Right atrium auricular region (tissue), 2 donors: ENCODE measurements at regions not wholly inside any gene's neighbourhood (a gene's known extent, or its start where the extent isn't known, plus 50 kb on each side); places are given as distances from the start of the nearest gene placed in this dataset.

ENCODE experiments used
- DNase-seq: peaks from one replicate; pipeline ENCODE4 v3.0.0-alpha.2; 2019; ENCODE audit warnings: low spot score
- H3K27ac ChIP-seq, 2 donors: fragments of 200-600 bp; sonication (generic); 1 replicate in 1 of 2; 2 replicates in 1 of 2; pipeline ENCODE4 v1.5.1; 2016 to 2019
- H3K27me3 ChIP-seq, 2 donors: fragments of 200-600 bp; sonication (generic); one replicate each; pipeline versions ENCODE4 v1.5.1 to v1.6.0; 2017 to 2019
- H3K36me3 ChIP-seq: fragments of 200-600 bp; sonication (generic); one replicate; pipeline ENCODE4 v1.5.1; 2016
- H3K4me1 ChIP-seq, 2 donors: fragments of 200-600 bp; sonication (generic); one replicate each; pipeline versions ENCODE4 v1.5.1 to v1.6.0; 2017 to 2019
- H3K4me3 ChIP-seq, 2 donors: fragments of 200-600 bp; sonication (generic); 1 replicate in 1 of 2; 2 replicates in 1 of 2; pipeline ENCODE4 v1.5.1; 2017 to 2019; ENCODE audit warnings: mild to moderate bottlenecking in 1 of 2, moderate library complexity in 1 of 2
- H3K9me3 ChIP-seq, 2 donors: fragments of 200-600 bp; sonication (generic); one replicate each; pipeline ENCODE4 v1.5.1; 2019
- TF ChIP-seq, protein P1 (sequence below), 2 donors: fragments of 200-600 bp; sonication (generic); IDR thresholded peaks; one replicate each; pipeline ENCODE4 v1.5.1; 2019; ENCODE audit warnings: antibody characterized with exemption in 2 of 2

DNA sequence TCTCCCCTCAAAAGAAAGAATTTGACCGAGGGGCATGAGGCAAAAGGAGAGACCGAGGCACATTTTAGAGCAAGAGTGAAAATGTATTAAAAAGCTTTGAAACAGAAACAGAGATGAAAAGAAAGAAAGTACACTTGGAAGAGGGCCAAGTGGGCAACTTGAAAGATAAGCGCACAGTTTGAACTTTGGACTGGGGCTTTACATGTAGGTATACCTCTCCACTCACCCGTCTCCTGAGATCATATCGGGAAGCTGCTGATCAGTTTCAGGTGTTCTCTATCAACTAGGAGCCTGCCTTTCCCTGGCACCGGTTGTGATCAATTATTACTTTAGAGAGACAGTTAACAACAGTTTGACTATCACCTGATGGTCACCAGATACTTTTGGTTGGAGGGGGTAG lies 2666.5 kb downstream of the ARAP2 start:
- Histone ChIP-seq H3K36me3 (no peaks in the 10 kb centered on the region), H3K4me1 (no peaks in the 10 kb centered on the region), H3K4me3 (no peak overlapping the region), H3K27ac (no peak overlapping the region), H3K9me3 (peaks cover 0 to 4% of the 10 kb centered on the region in 2 donors), H3K27me3 (no peaks in the 10 kb centered on the region)
- no peak for DNase-seq
- TF ChIP-seq, protein P1, sequence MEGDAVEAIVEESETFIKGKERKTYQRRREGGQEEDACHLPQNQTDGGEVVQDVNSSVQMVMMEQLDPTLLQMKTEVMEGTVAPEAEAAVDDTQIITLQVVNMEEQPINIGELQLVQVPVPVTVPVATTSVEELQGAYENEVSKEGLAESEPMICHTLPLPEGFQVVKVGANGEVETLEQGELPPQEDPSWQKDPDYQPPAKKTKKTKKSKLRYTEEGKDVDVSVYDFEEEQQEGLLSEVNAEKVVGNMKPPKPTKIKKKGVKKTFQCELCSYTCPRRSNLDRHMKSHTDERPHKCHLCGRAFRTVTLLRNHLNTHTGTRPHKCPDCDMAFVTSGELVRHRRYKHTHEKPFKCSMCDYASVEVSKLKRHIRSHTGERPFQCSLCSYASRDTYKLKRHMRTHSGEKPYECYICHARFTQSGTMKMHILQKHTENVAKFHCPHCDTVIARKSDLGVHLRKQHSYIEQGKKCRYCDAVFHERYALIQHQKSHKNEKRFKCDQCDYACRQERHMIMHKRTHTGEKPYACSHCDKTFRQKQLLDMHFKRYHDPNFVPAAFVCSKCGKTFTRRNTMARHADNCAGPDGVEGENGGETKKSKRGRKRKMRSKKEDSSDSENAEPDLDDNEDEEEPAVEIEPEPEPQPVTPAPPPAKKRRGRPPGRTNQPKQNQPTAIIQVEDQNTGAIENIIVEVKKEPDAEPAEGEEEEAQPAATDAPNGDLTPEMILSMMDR (IDR thresholded peaks at IDR 0.05) = no peak

DNA sequence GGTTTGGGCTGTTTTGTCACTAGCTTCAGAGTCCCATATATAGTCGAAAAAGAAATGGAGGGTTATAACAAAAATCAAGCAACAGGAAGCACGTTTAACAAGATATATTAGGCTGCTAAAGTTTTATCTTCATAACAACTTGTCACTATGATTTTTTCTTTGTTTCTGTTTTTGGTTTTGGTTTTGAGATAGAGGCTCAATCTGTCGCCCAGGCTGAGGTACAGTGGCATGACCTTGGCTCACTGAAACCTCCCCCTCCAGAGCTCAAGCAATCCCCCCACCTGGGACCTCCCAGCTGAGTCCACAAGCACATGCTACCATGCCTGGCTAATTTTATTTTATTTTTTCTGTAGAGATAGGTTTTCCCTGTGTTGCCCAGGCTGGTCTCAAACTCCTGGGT lies 2664.4 kb downstream of the ARAP2 start:
- no peaks in the 10 kb centered on the region for H3K36me3 ChIP-seq
- H3K9me3 ChIP-seq = peaks cover 0 to 4% of the 10 kb centered on the region in 2 donors
- DNase-seq = no peak
- H3K27ac ChIP-seq = no peak overlapping the region
- no peak overlapping the region for H3K4me3 ChIP-seq
- H3K27me3 ChIP-seq = no peaks in the 10 kb centered on the region
- TF ChIP-seq, protein P1 (IDR thresholded peaks at IDR 0.05) = no peak
- H3K4me1 ChIP-seq = no peaks in the 10 kb centered on the region

DNA sequence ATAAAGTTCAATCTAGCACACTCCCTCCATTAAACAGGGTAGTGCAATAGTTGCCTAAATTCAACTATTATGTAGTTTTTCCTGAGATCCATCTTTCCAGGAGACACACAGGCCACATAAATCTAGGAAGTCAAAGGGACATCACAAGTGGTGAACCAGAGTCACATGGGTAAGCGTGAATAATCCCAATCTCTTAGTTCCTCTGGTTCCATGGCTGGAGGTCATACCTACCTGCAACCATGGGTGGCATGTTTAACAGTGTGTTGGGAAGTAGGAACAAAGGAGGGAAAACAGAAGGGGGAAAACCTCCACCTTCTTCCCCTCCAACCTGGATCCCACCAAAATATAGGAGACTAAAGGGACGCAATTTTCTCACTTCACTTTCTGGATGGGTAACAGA lies 2651.6 kb downstream of the ARAP2 start:
- H3K9me3 ChIP-seq = peaks cover 0 to 28% of the 10 kb centered on the region in 2 donors

DNA sequence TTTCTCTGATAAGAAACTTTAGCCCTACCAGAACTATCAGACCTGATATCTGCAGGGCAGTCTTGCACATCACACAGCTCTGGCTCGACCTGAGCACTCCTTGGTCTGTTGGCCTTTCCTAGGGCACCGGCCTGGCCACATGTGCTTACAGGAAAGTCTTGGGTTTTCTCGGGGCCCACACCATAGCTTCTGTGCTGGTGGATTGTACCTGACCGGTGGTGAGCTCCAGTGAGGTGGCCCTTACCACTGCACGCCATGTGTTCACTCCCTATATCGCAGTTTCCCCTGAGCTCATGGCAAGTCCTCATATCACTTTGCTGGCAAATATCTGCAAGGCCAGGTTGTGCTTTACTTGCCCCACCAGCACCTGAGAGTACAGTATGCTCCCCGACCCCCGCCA lies 2637.4 kb downstream of the ARAP2 start:
- no peak overlapping the region for H3K4me3 ChIP-seq
- no peaks in the 10 kb centered on the region for H3K36me3 ChIP-seq
- H3K27me3 ChIP-seq = no peaks in the 10 kb centered on the region
- H3K9me3 ChIP-seq = peaks cover 3 to 6% of the 10 kb centered on the region in 2 donors
- no peak overlapping the region for H3K27ac ChIP-seq
- H3K4me1 ChIP-seq = no peaks in the 10 kb centered on the region
- TF ChIP-seq, protein P1 (IDR thresholded peaks at IDR 0.05) = no peak
- no peak for DNase-seq

More for the DNA sequence above, 2651.6 kb downstream of the ARAP2 start:
- Histone ChIP-seq H3K27ac (no peak overlapping the region), H3K27me3 (no peaks in the 10 kb centered on the region), H3K4me3 (no peak overlapping the region), H3K36me3 (no peaks in the 10 kb centered on the region), H3K4me1 (no peaks in the 10 kb centered on the region)
- DNase-seq = no peak
- TF ChIP-seq, protein P1 (IDR thresholded peaks at IDR 0.05) = no peak

DNA sequence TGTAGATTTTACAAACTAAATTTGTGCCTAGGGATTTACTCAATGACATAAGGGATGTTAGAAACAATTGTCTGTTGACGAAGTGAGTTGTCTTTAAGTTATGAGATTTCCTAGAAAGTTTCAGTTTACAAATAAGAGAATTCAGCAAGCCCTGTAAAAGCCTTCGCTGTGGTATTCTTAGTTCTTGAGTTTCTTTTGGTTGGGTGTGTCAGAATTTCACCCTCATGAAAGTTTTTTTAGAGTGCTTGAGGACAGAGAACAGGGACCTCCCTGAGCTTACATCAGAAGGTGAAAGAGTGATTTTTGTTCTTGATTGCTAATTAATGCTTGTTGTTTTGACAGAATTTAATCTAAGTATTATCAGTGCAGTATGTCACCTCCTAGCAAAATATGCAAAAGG lies 2628.2 kb downstream of the ARAP2 start:
- Histone ChIP-seq H3K4me3 (no peak overlapping the region), H3K4me1 (no peaks in the 10 kb centered on the region), H3K27me3 (no peaks in the 10 kb centered on the region), H3K36me3 (no peaks in the 10 kb centered on the region), H3K27ac (no peak overlapping the region), H3K9me3 (no peaks in the 10 kb centered on the region)
- DNase-seq = no peak
- TF ChIP-seq, protein P1 (IDR thresholded peaks at IDR 0.05) = no peak

DNA sequence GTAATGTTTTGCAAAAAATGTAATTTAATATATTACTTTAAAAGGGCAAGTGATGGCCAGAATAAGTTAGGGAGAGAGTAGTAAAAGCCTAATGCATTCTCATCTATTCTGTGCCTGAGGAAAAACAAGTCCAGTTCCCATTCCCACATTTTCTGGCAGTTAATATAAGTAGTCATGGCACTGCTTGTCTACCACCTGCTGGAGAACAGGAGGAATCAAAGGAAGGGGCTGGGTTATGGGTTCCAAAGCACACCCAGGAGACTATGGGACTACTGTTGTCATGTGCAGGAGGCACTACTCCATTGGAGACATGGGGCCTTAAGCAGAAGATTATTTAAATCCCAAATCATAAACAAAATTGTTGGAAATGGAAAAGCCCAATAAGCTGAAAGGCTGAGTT lies 2618.6 kb downstream of the ARAP2 start:
- TF ChIP-seq, protein P1 (IDR thresholded peaks at IDR 0.05) = no peak
- Histone ChIP-seq H3K4me3 (no peak overlapping the region), H3K27ac (no peak overlapping the region), H3K9me3 (no peaks in the 10 kb centered on the region), H3K27me3 (no peaks in the 10 kb centered on the region), H3K4me1 (no peaks in the 10 kb centered on the region), H3K36me3 (no peaks in the 10 kb centered on the region)
- no peak for DNase-seq
